Activated naive CD4-positive, alpha-beta T cell treated with anti-CD3 and anti-CD28 coated beads, Interleukin-2, amount 50 U/mL, for 24 hours (primary cell): ENCODE measurements at regions not wholly inside any gene's neighbourhood (a gene's known extent, or its start where the extent isn't known, plus 50 kb on each side); places are given as distances from the start of the nearest gene placed in this dataset.

Source experiments
- H3K27ac Mint-ChIP-seq: one replicate; pipeline ENCODE4 v1.8.0; 2021; ENCODE audit warnings: mild to moderate bottlenecking, mixed read lengths
- H3K27me3 Mint-ChIP-seq: one replicate; pipeline ENCODE4 v1.8.0; 2021; ENCODE audit warnings: mixed read lengths
- H3K36me3 Mint-ChIP-seq: one replicate; pipeline ENCODE4 v1.8.0; 2021; ENCODE audit warnings: mixed read lengths
- H3K4me1 Mint-ChIP-seq: one replicate; pipeline ENCODE4 v1.8.0; 2021; ENCODE audit warnings: mixed read lengths
- H3K4me3 Mint-ChIP-seq: one replicate; pipeline ENCODE4 v1.8.0; 2021; ENCODE audit warnings: mild to moderate bottlenecking, mixed read lengths
- H3K9me3 Mint-ChIP-seq: one replicate; pipeline ENCODE4 v1.8.0; 2021; ENCODE audit warnings: mixed read lengths

GRCh38 chr12:47020211-47020821 lies 59.1 kb upstream of the PCED1B start:
- Mint-ChIP-seq H3K4me3 (no peak overlapping the region), H3K4me1 (no peaks in the 10 kb centered on the region)

GRCh38 chr12:47021298-47021697 lies 58.1 kb upstream of the PCED1B start:
- Mint-ChIP-seq H3K27ac (no peak overlapping the region), H3K9me3 (no peaks in the 10 kb centered on the region), H3K4me3 (no peak overlapping the region), H3K27me3 (peaks cover 5% of the 10 kb centered on the region), H3K36me3 (peaks cover 2% of the 10 kb centered on the region), H3K4me1 (no peaks in the 10 kb centered on the region)

More at GRCh38 chr12:47020211-47020821, 59.1 kb upstream of the PCED1B start:
- Mint-ChIP-seq H3K27ac (no peak overlapping the region), H3K36me3 (peaks cover 2% of the 10 kb centered on the region), H3K27me3 (peaks cover 5% of the 10 kb centered on the region), H3K9me3 (no peaks in the 10 kb centered on the region)

- Mint-ChIP-seq H3K4me1 (no peaks in the 10 kb centered on the region), H3K36me3 (no peaks in the 10 kb centered on the region), H3K27me3 (peaks cover 2% of the 10 kb centered on the region), H3K27ac (no peak overlapping the region), H3K4me3 (no peak overlapping the region), H3K9me3 (no peaks in the 10 kb centered on the region)
These were observed 57.1 kb upstream of the PCED1B start for GRCh38 chr12:47022296-47022695.

DNA sequence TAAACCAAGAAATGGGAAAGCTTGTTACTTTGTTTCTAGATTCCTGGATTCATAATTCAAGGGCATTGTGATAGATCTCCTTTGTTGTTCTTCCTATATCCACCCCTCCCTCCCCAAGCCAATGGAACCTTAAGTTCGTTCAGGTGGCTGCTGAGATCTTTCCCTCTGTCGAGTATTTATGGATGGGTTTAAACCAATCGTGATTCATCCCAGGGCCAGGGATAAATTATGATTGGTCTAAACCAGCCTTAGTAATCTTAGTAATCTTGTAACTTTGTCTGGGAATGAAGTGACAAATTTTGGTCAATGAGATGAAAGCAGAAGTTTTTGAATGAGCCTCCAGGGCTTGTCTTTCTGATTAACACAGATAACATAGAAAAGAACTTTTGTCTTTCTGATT lies 56.1 kb upstream of the PCED1B start:
- no peak overlapping the region for H3K4me3 Mint-ChIP-seq
- H3K9me3 Mint-ChIP-seq = no peaks in the 10 kb centered on the region
- no peaks in the 10 kb centered on the region for H3K4me1 Mint-ChIP-seq
- H3K36me3 Mint-ChIP-seq = no peaks in the 10 kb centered on the region
- H3K27me3 Mint-ChIP-seq = peaks cover 2% of the 10 kb centered on the region
- H3K27ac Mint-ChIP-seq = no peak overlapping the region

GRCh38 chr12:47023953-47024352 lies 55.5 kb upstream of the PCED1B start:
- Mint-ChIP-seq H3K9me3 (no peaks in the 10 kb centered on the region), H3K36me3 (no peaks in the 10 kb centered on the region), H3K27ac (no peak overlapping the region), H3K27me3 (peaks cover 2% of the 10 kb centered on the region), H3K4me3 (no peak overlapping the region), H3K4me1 (no peaks in the 10 kb centered on the region)

GRCh38 chr12:47024463-47024862 lies 55.0 kb upstream of the PCED1B start:
- no peaks in the 10 kb centered on the region for H3K36me3 Mint-ChIP-seq
- peaks cover 1% of the 10 kb centered on the region for H3K27me3 Mint-ChIP-seq
- no peaks in the 10 kb centered on the region for H3K9me3 Mint-ChIP-seq
- no peak overlapping the region for H3K4me3 Mint-ChIP-seq
- H3K27ac Mint-ChIP-seq = no peak overlapping the region
- no peaks in the 10 kb centered on the region for H3K4me1 Mint-ChIP-seq

DNA sequence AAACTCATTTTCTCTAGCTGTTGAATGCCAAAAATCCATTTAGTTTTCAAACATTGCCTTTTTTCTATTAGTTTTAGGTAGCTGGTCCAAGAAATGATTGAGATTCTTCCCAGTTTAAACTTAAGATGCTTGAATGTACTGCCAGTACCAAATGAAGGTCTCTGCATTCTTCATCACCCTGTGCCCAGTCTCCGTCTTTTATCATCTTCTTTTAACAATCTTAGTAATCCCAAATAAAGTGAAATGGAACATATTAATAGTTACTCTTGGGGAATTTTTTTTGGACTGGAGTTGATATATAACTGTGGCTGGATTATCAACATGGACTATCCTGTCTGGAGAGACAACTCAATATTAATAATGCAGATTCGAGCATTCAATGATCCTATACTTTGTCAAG lies 54.1 kb upstream of the PCED1B start:
- H3K36me3 Mint-ChIP-seq = no peaks in the 10 kb centered on the region
- no peak overlapping the region for H3K4me3 Mint-ChIP-seq
- H3K4me1 Mint-ChIP-seq = peaks cover 5% of the 10 kb centered on the region
- H3K27me3 Mint-ChIP-seq = peaks cover 1% of the 10 kb centered on the region
- no peak overlapping the region for H3K27ac Mint-ChIP-seq
- no peaks in the 10 kb centered on the region for H3K9me3 Mint-ChIP-seq

DNA sequence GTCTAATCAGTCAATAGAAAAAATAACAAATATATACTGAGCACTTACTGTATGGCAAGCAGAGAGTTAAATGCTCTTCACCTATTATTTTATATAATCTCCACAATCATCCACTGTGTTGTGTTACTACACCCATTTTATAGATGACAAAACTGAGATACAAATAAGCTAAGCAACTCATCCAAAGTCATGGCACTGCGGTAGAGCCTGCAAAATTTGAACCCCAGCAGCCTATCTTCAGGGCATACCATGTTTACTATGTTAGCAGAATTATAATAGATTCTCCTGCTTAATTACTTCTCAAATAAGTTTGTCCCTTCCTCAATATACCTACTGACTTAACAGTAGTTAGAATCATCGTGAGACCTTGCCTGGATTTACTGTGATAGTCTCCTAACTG lies 53.6 kb upstream of the PCED1B start:
- Mint-ChIP-seq H3K9me3 (no peaks in the 10 kb centered on the region), H3K27ac (no peak overlapping the region), H3K4me1 (peaks cover 5% of the 10 kb centered on the region), H3K27me3 (peaks cover 1% of the 10 kb centered on the region), H3K4me3 (no peak overlapping the region), H3K36me3 (no peaks in the 10 kb centered on the region)

- Mint-ChIP-seq H3K4me1 (peaks cover 5% of the 10 kb centered on the region), H3K4me3 (no peak overlapping the region), H3K27ac (no peak overlapping the region), H3K36me3 (no peaks in the 10 kb centered on the region), H3K9me3 (no peaks in the 10 kb centered on the region), H3K27me3 (peaks cover 1% of the 10 kb centered on the region)
These were observed 53.1 kb upstream of the PCED1B start for GRCh38 chr12:47026291-47026690.
